K562 (cell line): ENCODE measurements at regions not wholly inside any gene's neighbourhood (a gene's known extent, or its start where the extent isn't known, plus 50 kb on each side); places are given as distances from the start of the nearest gene placed in this dataset.
"Not testable (repeated sequence)": the region's sequence is repeated elsewhere in the genome, so short reads cannot be mapped to it uniquely, and the experiment has no call there.

Experiments used
- ATAC-seq: fragments of 200-7000 bp; cut with Tn5 transposase; 3 replicates; pipeline ENCODE4 v1.9.1; 2020; ENCODE audit warnings: moderate library complexity
- BruUV-seq: library from RNA; stranded (reverse); fragments of 400-500 nt; replicated peaks from 2 replicates; lab custom pipeline; 2021; lab: Mats Ljungman, UMichigan
- CTCF ChIA-PET: fragments of 300-600 bp; formaldehyde crosslinking; extraction: SDS; loops from one replicate; lab custom pipeline; 2021; ENCODE audit warnings: low intra/inter-chr PET ratio; lab: Yijun Ruan, JAX
- POLR2A ChIA-PET: fragments of 300-600, 350-650 bp; sonication (Branson Sonifier 250); formaldehyde crosslinking; extraction: SDS; loops from one replicate; lab custom pipeline; 2021; ENCODE audit warnings: antibody characterized with exemption, inconsistent platforms; lab: Yijun Ruan, JAX
- DNase-seq, 4 experiments: peaks; one replicate each; pipeline versions ENCODE4 v3.0.0 to v3.0.0-alpha.2; 2011 to 2018; ENCODE audit warnings: low spot score in 3 of 4, mixed read lengths in 3 of 4; ENCODE audit errors: extremely low read depth in 1 of 4
- FAIRE-seq: peaks from 2 replicates; lab custom pipeline; 2011; peaks lifted over from hg19 to GRCh38; lab: Jason Lieb, UNC
- H2AFZ ChIP-seq: 2 replicates; pipeline ENCODE4 v1.6.0; 2011; ENCODE audit warnings: low read depth, low read length, control low read depth, inconsistent platforms
- H3K27ac ChIP-seq: fragments of 200-600 bp; 3 replicates; pipeline ENCODE4 v1.8.0; 2011; ENCODE audit warnings: low read depth, mild to moderate bottlenecking, control low read depth, inconsistent platforms, low read length, moderate library complexity, mixed read lengths; ENCODE audit errors: extremely low read depth
- H3K27me3 ChIP-seq, 2 experiments: fragments of 300-600 bp in 1 of 2; 2 replicates in 1 of 2; 3 replicates in 1 of 2; pipeline versions ENCODE4 v1.6.0 to v1.8.0; 2011; ENCODE audit warnings: inconsistent platforms in 2 of 2, low read length in 2 of 2, mild to moderate bottlenecking in 1 of 2, mixed read lengths in 1 of 2, moderate library complexity in 1 of 2; ENCODE audit not compliant: control insufficient read depth in 2 of 2, insufficient read depth in 2 of 2
- H3K36me3 ChIP-seq: fragments of 300-600 bp; 3 replicates; pipeline ENCODE4 v1.8.0; 2011; ENCODE audit warnings: mild to moderate bottlenecking, low read length, inconsistent platforms; ENCODE audit not compliant: control insufficient read depth, insufficient read depth
- H3K4me1 ChIP-seq, 2 experiments: fragments of 200-600 bp in 1 of 2; replicated peaks in 1 of 2; 2 replicates in 1 of 2; 3 replicates in 1 of 2; pipeline versions ENCODE4 v1.5.1 to v1.8.0; 2011; ENCODE audit warnings: inconsistent platforms in 2 of 2, low read length in 2 of 2, mild to moderate bottlenecking in 1 of 2, mixed read lengths in 1 of 2, moderate library complexity in 1 of 2; ENCODE audit not compliant: control insufficient read depth in 2 of 2, insufficient read depth in 2 of 2
- H3K4me2 ChIP-seq: 2 replicates; pipeline ENCODE4 v1.6.1; 2011; ENCODE audit warnings: low read length, control low read depth, inconsistent platforms, mixed read lengths; ENCODE audit not compliant: insufficient read depth
- H3K4me3 ChIP-seq: fragments of 200-600 bp; sonication (generic), shearing (Covaris generic); 2 replicates; pipeline ENCODE4 v1.5.1; 2016; ENCODE audit warnings: control low read depth, inconsistent platforms
- H3K79me2 ChIP-seq: fragments of 200-600 bp; 3 replicates; pipeline ENCODE4 v1.8.0; 2011; ENCODE audit warnings: low read length, inconsistent platforms; ENCODE audit not compliant: control insufficient read depth, insufficient read depth
- H3K9ac ChIP-seq, 2 experiments: 2 replicates each; pipeline versions ENCODE4 v1.6.0 to v1.6.1; 2011; ENCODE audit warnings: low read depth in 2 of 2, low read length in 2 of 2, control low read depth in 1 of 2, inconsistent platforms in 1 of 2, mild to moderate bottlenecking in 1 of 2, mixed read lengths in 1 of 2; ENCODE audit not compliant: insufficient read depth in 1 of 2
- H3K9me1 ChIP-seq: one replicate; pipeline ENCODE4 v1.6.0; 2011; ENCODE audit warnings: inconsistent platforms, mild to moderate bottlenecking, low read length, moderate library complexity; ENCODE audit not compliant: control insufficient read depth, insufficient read depth
- H3K9me3 ChIP-seq: replicated peaks from 2 replicates; pipeline ENCODE4 v1.5.1; 2011; ENCODE audit warnings: low read depth, low read length, inconsistent platforms; ENCODE audit not compliant: control insufficient read depth, insufficient read depth
- H4K20me1 ChIP-seq: replicated peaks from 2 replicates; pipeline ENCODE4 v1.6.1; 2011; ENCODE audit warnings: low read length, inconsistent platforms, mixed read lengths; ENCODE audit not compliant: control insufficient read depth, insufficient read depth
- CHCHD3 ChIP-seq: fragments of 250-450 bp; sonication (Bioruptor Pico); IDR thresholded peaks from 2 replicates; pipeline ENCODE4 v2.1.2; 2022; ENCODE audit warnings: mild to moderate bottlenecking
- ELK1 ChIP-seq: sonication (generic); formaldehyde crosslinking; IDR thresholded peaks from 2 replicates; pipeline ENCODE4 v1.8.1; 2022; ENCODE audit warnings: missing genetic modification reagents
- FOXK1 ChIP-seq: sonication (generic); formaldehyde crosslinking; IDR thresholded peaks from 2 replicates; pipeline ENCODE4 v1.8.0; 2022; ENCODE audit warnings: missing genetic modification reagents, mild to moderate bottlenecking, borderline replicate concordance
- FOXK2 ChIP-seq, 2 experiments: fragments of 450-650 bp; IDR thresholded peaks in 1 of 2; conservative IDR thresholded peaks in 1 of 2; 2 replicates each; pipeline ENCODE4 v1.6.1; 2016; ENCODE audit warnings: low read depth in 2 of 2, mild to moderate bottlenecking in 1 of 2
- SRSF3 ChIP-seq: fragments of 200-400 bp; formaldehyde crosslinking; IDR thresholded peaks from 2 replicates; pipeline ENCODE4 v1.6.1; 2016; ENCODE audit warnings: mild to moderate bottlenecking, low read length, moderate library complexity; ENCODE audit not compliant: insufficient read depth
- ZBTB12 ChIP-seq: fragments of 250-450 bp; sonication (Bioruptor Pico); IDR thresholded peaks from 2 replicates; pipeline ENCODE4 v1.4.0; 2020
- ZNF436 ChIP-seq: fragments of 250-450, 450-650 bp; sonication (Bioruptor Pico); formaldehyde crosslinking; IDR thresholded peaks from 2 replicates; pipeline ENCODE4 v1.7.0; 2020; ENCODE audit warnings: mild to moderate bottlenecking
- WGBS: fragments of 100-300 bp; shearing (Covaris generic); methylation state at CpG from one replicate; pipeline ENCODE4 v1.1.6; 2016; ENCODE audit warnings: low coverage, mixed read lengths; ENCODE audit not compliant: insufficient coverage; ENCODE audit errors: missing lambda C conversion rate; 5-methylcytosine and 5-hydroxymethylcytosine counted together
- in situ Hi-C: fragments of 300-500 bp; cut with MboI; formaldehyde crosslinking; loops from 4 replicates; pipeline ENCODE4 v1.15.0; 2018; ENCODE audit warnings: inconsistent platforms, mixed read lengths
- intact Hi-C: fragments of 100-400 bp; cut with micrococcal nuclease; formaldehyde crosslinking; loops from 2 replicates; pipeline ENCODE4 v1.14.2; 2022
- TF ChIP-seq, protein P1 (sequence below): fragments of 250-450 bp; sonication (Bioruptor Pico); IDR thresholded peaks from 2 replicates; pipeline ENCODE4 v1.4.0; 2020; ENCODE audit warnings: mild to moderate bottlenecking, moderate library complexity, borderline replicate concordance

DNA sequence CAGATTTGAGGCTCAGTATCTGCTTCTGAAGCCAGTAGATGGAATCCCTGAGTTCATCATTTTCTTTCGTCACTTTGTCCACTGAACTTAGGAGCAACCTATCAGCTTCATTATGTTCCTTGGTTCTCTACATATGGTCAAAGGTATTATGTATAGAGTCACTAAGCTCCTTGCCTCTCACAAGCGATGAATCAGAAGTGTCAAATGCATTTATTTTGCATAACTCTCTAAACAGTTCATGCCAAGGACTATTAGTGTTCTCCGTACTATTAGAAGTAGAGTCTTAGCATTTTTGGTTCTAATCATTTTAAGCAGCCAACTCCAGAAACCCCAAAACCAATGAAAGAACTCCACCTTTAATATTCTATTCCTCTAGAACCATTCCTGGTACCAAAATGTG is 278.5 kb downstream of the C12orf75 start:
- H3K27ac ChIP-seq, BruUV-seq, H3K9ac ChIP-seq, H3K4me3 ChIP-seq, DNase-seq, H4K20me1 ChIP-seq, H3K4me1 ChIP-seq, in situ Hi-C loops, H3K27me3 ChIP-seq, H3K79me2 ChIP-seq, H3K4me2 ChIP-seq, H3K9me3 ChIP-seq, H2AFZ ChIP-seq, intact Hi-C loops, H3K9me1 ChIP-seq, H3K36me3 ChIP-seq, FAIRE-seq, CTCF ChIA-PET, ATAC-seq: not testable (repeated sequence)
- WGBS, result 0% methylated on average over 3 of the region's 3 CpGs
- POLR2A ChIA-PET, result interaction anchor here (1.2 kb wide), 1 partner anchor 160 kb away, joined by 3 read pairs; no protein-coding TSS in a partner anchor

- H3K9me1 ChIP-seq, result no peaks in the 10 kb centered on the region
- WGBS, result 0% methylated on average over 5 of the region's 5 CpGs
- no peaks in the 10 kb centered on the region for H3K4me1 ChIP-seq
- POLR2A ChIA-PET, result interaction anchor here (0.6 to 1.3 kb wide), 2 partner anchors 13 to 14 kb away, joined by 3 to 5 read pairs; no protein-coding TSS in a partner anchor
- BruUV-seq, result no TSS peak
- no peak overlapping the region for H2AFZ ChIP-seq
- no peaks in the 10 kb centered on the region for H3K9me3 ChIP-seq
- ATAC-seq, result no peak
- DNase-seq, result no peak
- H3K4me2 ChIP-seq, result no peak overlapping the region
- intact Hi-C loops, result no loop called here
- no peak overlapping the region for H3K27ac ChIP-seq
- H3K4me3 ChIP-seq, result no peak overlapping the region
- H4K20me1 ChIP-seq, result no peaks in the 10 kb centered on the region
- in situ Hi-C loops, result no loop called here
- no peaks in the 10 kb centered on the region for H3K27me3 ChIP-seq
- CTCF ChIA-PET, result no interaction called here
- FAIRE-seq, result no peak
- no peaks in the 10 kb centered on the region for H3K79me2 ChIP-seq
- H3K9ac ChIP-seq, result no peak overlapping the region
- no peaks in the 10 kb centered on the region for H3K36me3 ChIP-seq
- TF ChIP-seq SRSF3 (no peak), ZBTB12 (no peak), ZNF436 (no peak), ELK1 (CRISPR knock-in tag) (no peak), FOXK1 (CRISPR knock-in tag) (no peak), FOXK2 (conservative IDR thresholded peaks at IDR 0.05 in 1 of 2, IDR thresholded peaks at IDR 0.05 in 1 of 2; ENCODE audit: low read depth in 2 of 2) (no peak), CHCHD3 (CRISPR knock-in tag) (no peak)
- TF ChIP-seq, protein P1, sequence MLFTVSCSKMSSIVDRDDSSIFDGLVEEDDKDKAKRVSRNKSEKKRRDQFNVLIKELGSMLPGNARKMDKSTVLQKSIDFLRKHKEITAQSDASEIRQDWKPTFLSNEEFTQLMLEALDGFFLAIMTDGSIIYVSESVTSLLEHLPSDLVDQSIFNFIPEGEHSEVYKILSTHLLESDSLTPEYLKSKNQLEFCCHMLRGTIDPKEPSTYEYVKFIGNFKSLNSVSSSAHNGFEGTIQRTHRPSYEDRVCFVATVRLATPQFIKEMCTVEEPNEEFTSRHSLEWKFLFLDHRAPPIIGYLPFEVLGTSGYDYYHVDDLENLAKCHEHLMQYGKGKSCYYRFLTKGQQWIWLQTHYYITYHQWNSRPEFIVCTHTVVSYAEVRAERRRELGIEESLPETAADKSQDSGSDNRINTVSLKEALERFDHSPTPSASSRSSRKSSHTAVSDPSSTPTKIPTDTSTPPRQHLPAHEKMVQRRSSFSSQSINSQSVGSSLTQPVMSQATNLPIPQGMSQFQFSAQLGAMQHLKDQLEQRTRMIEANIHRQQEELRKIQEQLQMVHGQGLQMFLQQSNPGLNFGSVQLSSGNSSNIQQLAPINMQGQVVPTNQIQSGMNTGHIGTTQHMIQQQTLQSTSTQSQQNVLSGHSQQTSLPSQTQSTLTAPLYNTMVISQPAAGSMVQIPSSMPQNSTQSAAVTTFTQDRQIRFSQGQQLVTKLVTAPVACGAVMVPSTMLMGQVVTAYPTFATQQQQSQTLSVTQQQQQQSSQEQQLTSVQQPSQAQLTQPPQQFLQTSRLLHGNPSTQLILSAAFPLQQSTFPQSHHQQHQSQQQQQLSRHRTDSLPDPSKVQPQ, result no peak
These were observed 280.0 kb downstream of the C12orf75 start for GRCh38 chr12:105610459-105610858.
